ENCODE measurements at regions not wholly inside any gene's neighbourhood (a gene's known extent, or its start where the extent isn't known, plus 50 kb on each side); places are given as distances from the start of the nearest gene placed in this dataset.

- DNase-seq = peak; percentile 34
Observed at GRCh38 chr3:30225021-30225420, 381.4 kb upstream of the TGFBR2 start.

DNA sequence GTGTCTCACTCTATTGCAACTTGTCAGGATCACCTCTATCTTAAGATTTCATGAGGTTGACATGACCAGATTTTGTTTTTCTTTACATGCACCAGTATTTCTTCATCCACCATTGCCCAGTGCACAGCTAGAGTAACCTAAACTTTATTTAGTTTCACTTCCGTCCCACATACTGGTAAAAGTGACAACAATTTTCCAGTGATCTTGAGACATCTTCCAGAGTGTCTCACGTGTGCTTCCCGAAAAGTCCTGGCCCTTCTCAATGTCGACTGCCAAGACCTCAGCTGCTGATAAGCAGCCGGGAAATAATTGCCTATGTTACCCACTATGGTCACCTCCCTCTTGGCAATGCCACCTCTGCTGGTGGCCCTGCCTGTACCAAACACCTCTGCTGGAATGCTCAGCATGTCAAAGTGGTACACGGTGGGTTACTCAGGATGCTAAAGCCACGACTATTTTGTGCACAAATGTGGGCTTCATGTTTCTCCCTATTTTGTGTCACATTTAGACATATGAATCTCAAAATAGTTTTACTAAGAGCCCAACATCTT, 379.7 kb upstream of the TGFBR2 start:
- peak; percentile 25 for DNase-seq

DNA sequence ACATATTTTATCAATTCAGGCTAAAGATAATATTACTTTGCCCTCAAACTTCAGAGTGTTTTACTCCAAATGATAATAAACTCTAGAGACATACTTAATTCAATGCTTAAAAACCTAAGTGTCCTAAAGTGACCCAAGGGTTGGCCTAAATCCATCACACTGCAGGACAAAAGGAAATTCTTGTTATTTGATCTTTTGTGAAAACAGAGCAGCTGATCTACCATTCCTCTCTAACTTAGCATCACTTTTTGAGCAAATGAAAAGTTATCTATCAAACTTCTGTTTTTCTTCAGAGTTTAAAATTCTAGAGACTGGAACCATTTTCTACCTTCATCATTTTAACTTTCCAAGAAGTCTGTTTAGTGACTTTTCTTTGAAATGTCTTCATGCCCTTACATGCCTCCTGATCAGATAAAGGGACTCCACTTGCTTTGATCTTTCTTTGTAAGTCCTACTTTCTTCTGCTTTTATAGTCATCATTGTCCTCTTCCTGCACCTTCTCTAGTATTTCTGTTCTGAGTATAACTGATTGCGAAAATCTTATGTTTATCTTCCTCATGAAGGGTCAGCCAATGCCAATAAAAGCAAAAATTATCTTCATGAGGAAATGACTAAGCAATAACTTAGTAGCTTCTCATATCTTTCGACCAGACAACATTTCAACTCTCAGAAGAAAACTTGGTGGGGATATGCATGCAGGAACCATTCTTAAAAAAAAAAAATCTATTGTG, 378.7 kb upstream of the TGFBR2 start:
- DNase-seq = peak; percentile 92

DNA sequence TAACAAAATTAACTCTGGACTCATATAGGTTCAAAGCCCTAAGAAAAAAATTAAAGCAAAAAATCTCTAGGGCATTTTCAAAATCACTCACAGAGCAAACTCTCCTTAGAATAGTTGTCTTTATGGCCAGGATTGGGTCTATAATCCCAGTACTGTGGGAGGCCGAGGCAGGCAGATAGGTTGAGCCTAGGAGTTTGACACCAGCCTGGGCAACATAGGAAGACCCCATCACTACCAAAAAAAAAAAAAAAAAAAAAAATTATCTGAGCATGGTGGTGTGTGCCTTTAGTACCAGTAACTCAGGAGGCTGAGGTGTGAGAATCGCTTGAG, 378.1 kb upstream of the TGFBR2 start:
- no peak for DNase-seq

DNA sequence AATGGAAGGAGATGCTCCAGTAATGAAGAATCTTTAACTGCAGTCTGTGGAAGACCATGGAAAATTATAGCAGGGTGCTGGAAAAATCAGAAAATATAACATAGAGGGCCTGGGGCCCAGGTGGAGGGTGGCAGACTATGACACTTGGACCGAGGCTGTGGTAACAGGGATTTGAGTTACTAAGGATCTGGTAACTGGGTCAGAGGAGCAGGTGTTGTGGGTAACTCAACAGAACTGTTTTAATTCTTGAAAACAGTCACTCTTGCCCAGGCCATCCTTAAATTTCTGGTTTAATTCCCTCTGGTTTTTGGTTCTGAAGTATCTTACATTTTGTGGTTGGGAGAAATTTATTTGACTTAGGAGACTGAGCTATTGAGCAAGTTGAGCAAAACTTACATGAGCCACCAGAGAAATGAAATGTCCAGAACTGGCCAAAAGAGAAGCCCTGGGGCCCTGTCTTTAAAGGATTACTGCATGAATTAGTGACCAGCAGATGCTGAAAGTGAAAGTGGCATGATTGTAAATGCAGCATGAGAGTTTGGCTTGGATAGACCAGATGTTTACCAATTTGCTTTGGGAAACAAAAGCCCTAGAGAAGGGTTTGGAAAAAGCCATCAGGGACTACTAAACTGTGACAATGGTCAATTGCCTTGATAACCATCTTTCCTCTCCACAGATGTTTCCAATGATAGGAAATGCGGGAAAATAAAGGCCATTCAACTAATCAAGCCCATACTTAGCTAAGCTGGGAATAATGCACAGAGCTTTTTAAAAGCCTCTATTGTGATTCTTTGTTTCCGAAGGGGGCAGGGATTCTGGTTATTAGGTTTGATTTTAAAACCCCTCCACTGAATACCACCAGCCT, 374.9 kb upstream of the TGFBR2 start:
- DNase-seq = peak; percentile 64

DNA sequence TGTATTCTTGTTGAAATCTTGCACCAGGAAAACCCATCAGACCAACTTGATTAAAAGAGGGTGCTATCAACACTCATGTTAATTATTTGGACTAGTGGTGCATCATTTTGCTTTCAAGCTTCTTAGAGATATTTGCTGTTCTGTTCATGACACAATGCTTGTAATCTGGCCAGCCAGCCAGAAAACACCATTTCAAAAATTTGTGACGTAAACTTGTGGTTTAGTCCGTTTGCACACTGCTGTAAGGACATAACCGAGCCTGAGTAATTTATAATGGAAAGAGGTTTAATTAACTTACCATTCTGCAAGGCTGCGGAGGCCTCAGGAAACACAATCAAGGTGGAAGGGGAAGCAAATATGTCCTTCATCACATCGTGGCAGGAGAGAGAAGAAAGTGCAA, 374.3 kb upstream of the TGFBR2 start:
- peak; percentile 74 for DNase-seq

GRCh38 chr3:30233913-30234646, 372.3 kb upstream of the TGFBR2 start:
- DNase-seq = no peak

DNA sequence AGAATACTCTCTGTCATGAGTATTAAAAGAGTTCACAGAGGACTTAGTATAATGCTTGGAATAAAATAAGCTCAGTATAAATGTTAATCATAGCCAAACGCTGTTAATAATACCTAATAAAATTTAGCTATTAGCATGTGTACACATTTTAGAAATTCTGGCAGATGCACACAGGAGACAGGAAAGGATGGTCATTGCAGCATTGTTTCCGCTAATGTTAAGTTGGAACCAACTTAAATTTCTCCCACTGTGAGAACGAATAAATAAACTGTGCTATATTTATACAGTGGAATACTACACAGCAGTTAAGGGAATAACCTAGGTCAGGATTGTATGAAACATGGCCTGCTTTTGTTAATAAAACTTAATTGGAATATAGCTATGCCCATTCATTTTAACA, 370.4 kb upstream of the TGFBR2 start:
- DNase-seq = no peak

DNA sequence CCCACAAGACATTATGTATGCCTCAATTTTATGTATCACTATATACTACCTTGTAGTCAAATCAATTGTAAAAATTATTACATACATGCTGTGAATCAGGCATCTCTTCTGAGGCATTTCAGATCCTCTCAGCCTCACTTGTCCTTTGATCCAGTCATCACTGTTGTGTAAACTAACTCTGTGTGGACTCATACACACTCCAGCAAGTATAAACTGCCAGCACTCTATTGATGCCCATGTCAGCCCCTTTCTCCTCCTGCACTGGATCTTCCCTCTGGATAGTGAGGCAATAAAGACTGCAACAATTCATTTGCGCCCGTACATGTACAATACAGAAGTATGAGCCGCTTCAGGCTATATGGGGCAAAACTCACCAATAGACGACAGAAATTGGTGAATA, 364.7 kb upstream of the TGFBR2 start:
- DNase-seq = no peak

GRCh38 chr3:30245858-30246622, 360.4 kb upstream of the TGFBR2 start:
- no peak for DNase-seq

DNA sequence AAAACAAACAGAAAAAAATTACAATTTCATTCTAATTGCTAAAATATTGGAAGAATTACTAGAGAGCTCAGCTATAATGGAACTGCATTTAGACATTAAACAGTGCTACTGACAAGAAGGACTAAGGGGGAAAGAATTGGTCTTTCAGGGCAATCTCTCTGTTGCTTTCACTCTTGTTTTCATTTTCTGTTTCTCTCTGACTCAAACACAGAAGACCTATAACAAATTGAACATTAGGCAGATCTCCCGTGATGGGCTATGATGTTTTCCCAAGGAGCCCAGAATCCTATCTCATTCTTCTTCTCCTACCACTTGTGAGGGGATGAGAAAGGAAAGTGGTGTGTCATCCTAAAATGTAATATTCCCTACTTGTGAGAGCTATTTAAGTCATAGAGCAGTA, 358.0 kb upstream of the TGFBR2 start:
- DNase-seq = no peak

DNA sequence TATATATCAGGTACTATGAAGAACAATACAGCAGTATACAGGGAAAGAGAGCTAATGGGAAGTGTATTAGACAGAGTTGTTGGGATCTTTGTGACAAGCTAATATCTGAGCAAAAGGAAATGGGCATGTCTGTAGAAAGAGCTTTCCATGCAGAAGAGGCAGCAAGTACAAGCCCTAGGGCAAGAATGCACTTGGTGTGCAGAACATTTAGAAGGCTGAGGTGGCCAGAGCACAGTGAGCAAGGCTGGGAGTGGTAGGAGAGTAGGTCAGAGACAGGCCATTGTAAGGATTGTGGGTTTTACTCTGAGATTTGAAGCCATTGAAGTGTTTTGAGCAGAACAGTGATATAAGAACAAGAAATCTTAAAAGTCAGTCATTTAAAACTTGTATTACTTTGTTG, 353.9 kb upstream of the TGFBR2 start:
- DNase-seq = no peak

DNA sequence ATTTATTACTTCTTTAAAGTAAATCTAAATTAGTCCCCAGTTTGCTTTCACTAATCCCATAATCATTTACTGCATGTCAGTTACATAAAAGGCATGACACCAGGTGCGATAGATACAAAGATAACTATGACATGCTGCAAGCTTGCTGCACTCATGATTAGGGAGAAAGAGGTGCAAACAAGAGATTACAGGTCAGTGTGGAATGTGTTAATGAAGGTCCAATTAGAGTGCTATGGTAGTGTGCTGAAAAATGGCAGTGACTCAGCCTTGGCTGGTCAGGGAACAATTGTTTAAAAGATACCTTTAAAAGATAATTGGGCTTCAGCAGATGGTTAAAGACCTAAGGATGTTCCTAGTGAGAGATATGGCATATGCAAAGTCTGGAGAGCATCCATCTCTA, 352.6 kb upstream of the TGFBR2 start:
- no peak for DNase-seq

GRCh38 chr3:30256474-30256873, 349.9 kb upstream of the TGFBR2 start:
- DNase-seq = peak; percentile 58

- no peak for DNase-seq
Observed at GRCh38 chr3:30258426-30259392, 347.7 kb upstream of the TGFBR2 start.

- DNase-seq = no peak
Observed at GRCh38 chr3:30259730-30260129, 346.7 kb upstream of the TGFBR2 start.

DNA sequence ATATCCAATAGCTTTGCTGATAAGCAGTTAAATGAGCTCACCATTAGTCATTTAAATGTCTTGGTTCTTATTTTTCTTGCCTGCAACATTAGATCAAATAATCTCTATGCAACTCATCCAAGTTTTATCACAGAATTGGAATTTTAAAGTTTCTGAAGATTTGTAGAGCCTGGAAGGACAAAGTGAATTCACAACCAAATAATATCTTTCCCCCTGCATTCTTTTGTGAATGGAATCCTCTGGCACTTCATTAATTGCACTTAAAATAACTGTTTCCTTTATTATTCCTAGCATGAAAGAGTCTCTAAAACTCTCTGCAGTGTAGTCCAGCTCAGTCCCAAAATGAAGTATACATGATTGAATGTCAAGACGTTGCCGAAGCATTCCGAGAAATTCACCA, 345.6 kb upstream of the TGFBR2 start:
- DNase-seq = no peak

DNA sequence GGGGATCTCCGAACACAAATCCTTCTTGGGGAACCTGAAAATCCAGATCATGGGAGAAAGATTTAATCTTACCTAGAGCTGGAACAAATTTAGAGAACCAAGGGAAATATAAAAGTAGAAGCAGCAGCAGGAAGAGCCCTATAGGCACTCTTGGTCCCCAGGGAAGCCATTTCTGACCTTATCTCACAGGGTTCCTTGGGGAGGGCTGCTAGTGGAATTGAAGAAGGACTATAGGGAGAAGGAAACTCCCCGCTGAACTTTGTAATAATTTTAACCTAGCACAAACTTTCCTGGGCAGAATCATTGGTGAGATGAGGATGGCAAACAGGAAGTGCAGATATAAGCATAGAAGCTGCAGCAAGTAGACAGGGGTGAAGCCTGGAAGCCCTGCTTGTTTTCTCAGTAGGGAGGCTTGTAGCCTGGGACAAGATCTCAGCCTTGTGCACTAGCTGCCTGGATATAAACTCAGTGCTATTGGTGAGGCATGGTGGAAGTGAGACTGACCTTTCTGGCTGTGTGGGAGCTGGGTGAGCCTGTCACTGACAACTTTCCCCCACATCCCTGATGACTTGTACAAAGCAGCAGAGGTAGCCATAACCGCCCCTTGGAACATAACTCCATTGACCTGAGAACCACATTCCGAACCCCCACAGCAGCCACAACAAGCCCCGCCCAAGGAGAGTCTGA, 343.0 kb upstream of the TGFBR2 start:
- DNase-seq = no peak

GRCh38 chr3:30263925-30264313, 342.5 kb upstream of the TGFBR2 start:
- DNase-seq = no peak

DNA sequence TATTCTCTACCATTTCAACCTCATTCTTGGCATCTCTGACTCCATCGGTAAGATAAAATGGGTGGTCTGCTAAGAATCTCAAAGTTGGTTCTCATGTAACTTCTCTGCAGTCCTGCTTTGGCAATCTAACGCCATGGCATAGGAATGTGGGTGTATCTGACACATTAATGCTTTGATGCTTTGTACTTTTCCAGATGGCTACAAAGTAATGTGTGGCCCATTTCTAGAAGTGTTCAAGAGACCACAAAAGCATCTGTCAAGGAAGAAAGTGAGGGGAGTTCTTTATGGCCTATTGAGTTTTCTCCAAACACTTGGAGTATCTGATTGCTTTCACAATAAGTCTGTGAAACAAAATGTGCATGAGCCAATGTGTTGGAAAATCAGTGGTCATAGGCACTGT, 339.9 kb upstream of the TGFBR2 start:
- DNase-seq = peak; percentile 65

DNA sequence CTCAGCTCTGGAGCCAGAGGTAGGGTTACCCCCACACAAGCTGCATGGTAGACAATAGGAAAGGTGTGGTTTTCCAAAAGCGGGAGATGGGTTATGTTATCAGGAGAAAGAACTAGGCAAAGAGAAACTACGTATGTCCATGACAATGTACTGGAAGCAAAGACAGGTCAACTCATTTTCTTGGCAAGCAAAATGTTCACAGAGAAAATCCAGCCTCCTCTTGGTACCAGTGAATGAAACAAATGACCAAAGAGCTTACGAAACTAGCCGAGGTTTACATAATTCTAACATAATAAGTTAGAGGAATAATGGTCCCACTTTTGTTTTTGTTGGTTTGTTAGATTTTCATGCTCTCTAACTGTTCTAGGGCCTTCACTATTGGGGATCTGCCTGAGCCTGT, 338.1 kb upstream of the TGFBR2 start:
- DNase-seq = no peak
